Upper lobe of left lung (tissue), 4 donors: ENCODE measurements at regions not wholly inside any gene's neighbourhood (a gene's known extent, or its start where the extent isn't known, plus 50 kb on each side); places are given as distances from the start of the nearest gene placed in this dataset.

Experiments used
- EP300 ChIP-seq, 4 donors: sonication (generic); formaldehyde crosslinking; IDR thresholded peaks; one replicate each; pipeline ENCODE4 v1.5.1; 2017; ENCODE audit warnings: antibody characterized with exemption in 4 of 4, control low read depth in 2 of 4
- POLR2A ChIP-seq, 4 donors: fragments of 450-650 bp; IDR thresholded peaks; one replicate each; pipeline ENCODE4 v1.5.1; 2016 to 2017; ENCODE audit warnings: antibody characterized with exemption in 4 of 4, mild to moderate bottlenecking in 2 of 4

GRCh38 chrY:18919256-18919655, 145.7 kb upstream of the HSFY2 start:
- TF ChIP-seq POLR2A (IDR thresholded peaks at IDR 0.05), result no peak
- TF ChIP-seq EP300 (IDR thresholded peaks at IDR 0.05), result no peak
